DOHH2 (cell line): ENCODE measurements at regions not wholly inside any gene's neighbourhood (a gene's known extent, or its start where the extent isn't known, plus 50 kb on each side); places are given as distances from the start of the nearest gene placed in this dataset.

Source experiments
- H3F3A ChIP-seq: fragments of 200-600 bp; sonication (generic), shearing (Covaris generic); 2 replicates; pipeline ENCODE4 v1.6.0; 2016; ENCODE audit warnings: antibody characterized with exemption, mild to moderate bottlenecking; ENCODE audit not compliant: control insufficient read depth, insufficient read depth
- H3K27ac ChIP-seq: fragments of 200-600 bp; sonication (generic); 2 replicates; pipeline ENCODE4 v1.5.1; 2014; ENCODE audit warnings: low read depth, mild to moderate bottlenecking, low read length, moderate library complexity
- H3K27me3 ChIP-seq: fragments of 200-600 bp; sonication (generic); 2 replicates; pipeline ENCODE4 v1.6.1; 2014; ENCODE audit warnings: mild to moderate bottlenecking, low read length, mixed read lengths; ENCODE audit not compliant: control insufficient read depth
- H3K36me3 ChIP-seq: fragments of 200-600 bp; sonication (generic); 2 replicates; pipeline ENCODE4 v1.6.1; 2014; ENCODE audit warnings: mild to moderate bottlenecking, low read length, moderate library complexity, mixed read lengths; ENCODE audit not compliant: control insufficient read depth
- H3K4me1 ChIP-seq: fragments of 200-600 bp; sonication (generic); 2 replicates; pipeline ENCODE4 v1.6.1; 2014; ENCODE audit warnings: mild to moderate bottlenecking, low read length, mixed read lengths; ENCODE audit not compliant: control insufficient read depth
- H3K4me2 ChIP-seq: fragments of 200-600 bp; sonication (generic); 2 replicates; pipeline ENCODE4 v1.6.0; 2014; ENCODE audit warnings: mild to moderate bottlenecking, low read length, moderate library complexity
- H3K4me3 ChIP-seq: fragments of 200-600 bp; sonication (generic); 2 replicates; pipeline ENCODE4 v1.5.1; 2014; ENCODE audit warnings: mild to moderate bottlenecking, low read length, mixed read lengths
- H3K79me2 ChIP-seq: fragments of 200-600 bp; sonication (generic); 2 replicates; pipeline ENCODE4 v1.6.1; 2014; ENCODE audit warnings: mild to moderate bottlenecking, low read length, mixed read lengths; ENCODE audit not compliant: control insufficient read depth
- H3K9me2 ChIP-seq: fragments of 200-600 bp; sonication (generic); replicated peaks from 2 replicates; pipeline ENCODE4 v1.6.1; 2014; ENCODE audit warnings: mild to moderate bottlenecking, low read length, mixed read lengths; ENCODE audit not compliant: control insufficient read depth
- H3K9me3 ChIP-seq: fragments of 200-600 bp; sonication (generic); 2 replicates; pipeline ENCODE4 v1.6.1; 2014; ENCODE audit warnings: antibody characterized with exemption, low read length, mixed read lengths; ENCODE audit not compliant: control insufficient read depth, insufficient read depth
- H4K20me1 ChIP-seq: fragments of 200-600 bp; sonication (generic); 2 replicates; pipeline ENCODE4 v1.6.0; 2014; ENCODE audit warnings: low read depth, mild to moderate bottlenecking, antibody characterized with exemption, low read length, moderate library complexity; ENCODE audit not compliant: control insufficient read depth, insufficient read depth
- EZH2phosphoT487 ChIP-seq: fragments of 200-600 bp; sonication (generic); IDR thresholded peaks from 2 replicates; pipeline ENCODE4 v1.6.1; 2017; ENCODE audit warnings: borderline replicate concordance, mild to moderate bottlenecking, antibody characterized with exemption, low read length, moderate library complexity, mixed read lengths
- TF ChIP-seq, protein P1 (sequence below): fragments of 200-600 bp; sonication (generic); IDR thresholded peaks from one replicate; pipeline ENCODE4 v1.5.1; 2014; ENCODE audit warnings: antibody characterized with exemption, mild to moderate bottlenecking, low read depth, low read length; ENCODE audit not compliant: poor library complexity, severe bottlenecking

DNA sequence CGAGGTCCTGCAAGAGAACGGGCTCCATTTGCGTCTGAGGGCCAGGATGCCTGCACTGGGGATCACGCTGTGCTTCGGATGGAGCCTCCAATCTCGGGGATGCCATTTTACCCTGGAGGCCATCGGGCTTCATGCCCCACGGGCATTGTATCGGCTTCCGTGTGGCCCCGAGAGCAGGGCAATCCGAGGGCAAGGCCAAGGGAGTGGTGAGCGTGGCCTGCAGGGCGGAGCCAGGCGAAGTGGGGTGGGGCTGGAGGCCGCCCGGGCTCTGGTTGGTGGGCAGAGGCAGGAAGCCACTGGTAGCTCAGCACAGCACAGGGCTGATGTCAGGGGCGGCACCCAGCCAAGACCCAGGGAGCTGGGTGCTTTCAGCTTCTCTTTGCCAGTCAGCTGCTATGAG, 57.5 kb upstream of the BHLHE23 start:
- Histone ChIP-seq H3F3A (no peaks in the 10 kb centered on the region), H3K27ac (no peak overlapping the region), H3K9me3 (no peaks in the 10 kb centered on the region), H3K79me2 (no peaks in the 10 kb centered on the region), H3K27me3 (no peaks in the 10 kb centered on the region), H3K4me3 (no peak overlapping the region), H3K36me3 (no peaks in the 10 kb centered on the region), H3K4me2 (no peak overlapping the region), H3K9me2 (no peaks in the 10 kb centered on the region), H3K4me1 (no peaks in the 10 kb centered on the region), H4K20me1 (no peaks in the 10 kb centered on the region)
- TF ChIP-seq, protein P1, sequence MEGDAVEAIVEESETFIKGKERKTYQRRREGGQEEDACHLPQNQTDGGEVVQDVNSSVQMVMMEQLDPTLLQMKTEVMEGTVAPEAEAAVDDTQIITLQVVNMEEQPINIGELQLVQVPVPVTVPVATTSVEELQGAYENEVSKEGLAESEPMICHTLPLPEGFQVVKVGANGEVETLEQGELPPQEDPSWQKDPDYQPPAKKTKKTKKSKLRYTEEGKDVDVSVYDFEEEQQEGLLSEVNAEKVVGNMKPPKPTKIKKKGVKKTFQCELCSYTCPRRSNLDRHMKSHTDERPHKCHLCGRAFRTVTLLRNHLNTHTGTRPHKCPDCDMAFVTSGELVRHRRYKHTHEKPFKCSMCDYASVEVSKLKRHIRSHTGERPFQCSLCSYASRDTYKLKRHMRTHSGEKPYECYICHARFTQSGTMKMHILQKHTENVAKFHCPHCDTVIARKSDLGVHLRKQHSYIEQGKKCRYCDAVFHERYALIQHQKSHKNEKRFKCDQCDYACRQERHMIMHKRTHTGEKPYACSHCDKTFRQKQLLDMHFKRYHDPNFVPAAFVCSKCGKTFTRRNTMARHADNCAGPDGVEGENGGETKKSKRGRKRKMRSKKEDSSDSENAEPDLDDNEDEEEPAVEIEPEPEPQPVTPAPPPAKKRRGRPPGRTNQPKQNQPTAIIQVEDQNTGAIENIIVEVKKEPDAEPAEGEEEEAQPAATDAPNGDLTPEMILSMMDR = no peak
- no peak for TF ChIP-seq EZH2phosphoT487

DNA sequence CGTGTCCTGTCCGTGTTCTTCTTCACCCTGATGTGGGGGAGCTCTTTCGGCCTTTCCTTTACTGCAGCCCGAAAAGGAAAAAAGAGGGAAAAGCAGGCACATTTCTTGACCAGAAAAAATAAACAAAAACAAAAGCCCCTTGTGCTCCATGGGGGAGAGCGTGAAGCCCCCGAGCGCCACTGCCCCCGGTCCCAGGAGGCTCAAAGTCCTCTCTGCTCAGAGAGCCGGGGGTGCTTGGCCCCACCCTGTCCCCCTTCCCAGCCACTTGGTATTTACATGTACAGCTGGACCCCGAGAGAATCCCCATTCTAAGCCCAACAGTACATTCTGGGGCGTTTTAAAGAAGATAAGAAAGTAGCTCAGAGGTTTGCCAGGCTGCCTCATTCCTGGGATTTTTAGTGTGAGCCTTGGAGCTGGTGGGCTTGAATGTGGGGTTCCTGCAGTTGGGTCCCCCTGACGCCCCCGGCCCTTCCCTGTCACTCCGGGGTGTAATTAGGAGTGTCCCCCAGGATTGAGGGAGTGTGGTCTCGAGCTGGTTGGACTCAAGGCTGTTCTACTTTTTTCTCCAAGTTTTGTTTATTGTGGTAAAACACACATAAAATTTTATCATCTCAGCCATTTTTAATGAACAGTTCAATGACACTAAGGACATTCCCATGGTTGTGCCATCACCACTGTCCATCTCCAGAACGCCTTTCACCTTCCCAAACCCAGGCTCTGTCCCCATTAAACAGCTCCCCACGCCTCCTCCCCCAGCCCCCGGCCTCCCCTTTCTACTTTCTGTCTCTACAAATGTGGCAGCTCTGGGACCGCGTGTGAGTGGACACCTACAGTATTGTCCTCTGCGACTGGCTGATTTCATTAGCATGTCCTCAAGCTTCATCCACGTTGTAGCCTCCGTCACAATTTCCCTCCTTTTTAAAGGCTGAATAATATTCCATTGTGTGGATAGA, 55.7 kb upstream of the BHLHE23 start:
- TF ChIP-seq, protein P1 = no peak
- TF ChIP-seq EZH2phosphoT487 = no peak
- peaks cover 3% of the 10 kb centered on the region; the same call in 1 of the 2 replicates for H3K9me3 ChIP-seq
- no peak overlapping the region for H3K4me3 ChIP-seq
- no peaks in the 10 kb centered on the region for H3K9me2 ChIP-seq
- H3K27ac ChIP-seq = no peak overlapping the region
- peaks cover 3% of the 10 kb centered on the region; the same call in 1 of the 2 replicates for H3F3A ChIP-seq
- no peaks in the 10 kb centered on the region for H3K79me2 ChIP-seq
- H3K36me3 ChIP-seq = no peaks in the 10 kb centered on the region
- H3K27me3 ChIP-seq = no peaks in the 10 kb centered on the region
- H3K4me1 ChIP-seq = no peaks in the 10 kb centered on the region
- H4K20me1 ChIP-seq = no peaks in the 10 kb centered on the region
- no peak overlapping the region for H3K4me2 ChIP-seq

DNA sequence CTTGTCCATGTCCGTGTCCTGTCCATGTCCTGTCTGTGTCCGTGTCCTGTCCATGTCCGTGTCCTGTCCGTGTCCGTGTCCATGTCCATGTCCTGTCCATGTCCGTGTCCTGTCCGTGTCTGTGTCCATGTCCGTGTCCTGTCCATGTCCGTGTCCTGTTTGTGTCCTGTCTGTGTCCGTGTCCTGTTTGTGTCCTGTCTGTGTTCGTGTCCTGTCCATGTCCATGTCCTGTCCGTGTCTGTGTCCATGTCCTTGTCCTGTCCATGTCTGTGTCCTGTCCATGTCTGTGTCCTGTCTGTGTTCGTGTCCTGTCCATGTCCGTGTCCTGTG, 55.0 kb upstream of the BHLHE23 start:
- Histone ChIP-seq H3K27me3 (no peaks in the 10 kb centered on the region), H3K4me2 (no peak overlapping the region), H3K9me3 (peaks cover 8% of the 10 kb centered on the region; the same call in 1 of the 2 replicates), H3K4me3 (no peak overlapping the region), H3K4me1 (no peaks in the 10 kb centered on the region), H3K36me3 (no peaks in the 10 kb centered on the region), H3K9me2 (no peaks in the 10 kb centered on the region), H3F3A (peaks cover 9% of the 10 kb centered on the region; the same call in 1 of the 2 replicates), H3K27ac (no peak overlapping the region), H3K79me2 (no peaks in the 10 kb centered on the region), H4K20me1 (no peaks in the 10 kb centered on the region)
- TF ChIP-seq, protein P1 = no peak
- no peak for TF ChIP-seq EZH2phosphoT487
